ENCODE measurements at regions not wholly inside any gene's neighbourhood (a gene's known extent, or its start where the extent isn't known, plus 50 kb on each side); places are given as distances from the start of the nearest gene placed in this dataset.
"Not testable (repeated sequence)": the region's sequence is repeated elsewhere in the genome, so short reads cannot be mapped to it uniquely, and the experiment has no call there.

DNA sequence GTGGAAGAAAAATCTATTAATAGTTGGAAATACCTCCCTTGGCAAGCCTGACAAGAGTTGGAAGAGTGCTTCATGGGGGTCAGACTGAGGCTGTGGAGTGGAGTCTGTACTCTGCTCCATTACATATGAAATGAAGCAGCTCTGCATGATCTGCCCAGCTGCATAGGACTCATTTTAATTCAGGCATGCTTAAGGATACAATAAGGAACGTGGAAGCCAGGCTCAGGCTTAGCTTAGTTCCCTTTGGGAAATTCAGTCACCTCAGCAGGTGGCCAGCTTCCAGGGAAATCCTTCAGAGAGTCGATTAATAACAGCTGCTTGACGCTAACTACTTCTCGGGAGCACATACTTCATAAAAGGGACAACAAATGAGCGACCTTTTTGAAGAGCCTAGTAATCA lies 1672.9 kb upstream of the WWC1 start:
- DNase-seq (ENCODE audit: low spot score), result no peak

- no peak for DNase-seq (ENCODE audit: low spot score)
Observed at GRCh38 chr5:166624573-166624972, 1666.9 kb upstream of the WWC1 start.

GRCh38 chr5:166625210-166625865 lies 1666.1 kb upstream of the WWC1 start:
- DNase-seq (ENCODE audit: low spot score), result no peak

- DNase-seq (ENCODE audit: low spot score), result no peak
Observed at GRCh38 chr5:166637295-166637694, 1654.2 kb upstream of the WWC1 start.

GRCh38 chr5:166639151-166639550 lies 1652.3 kb upstream of the WWC1 start:
- no peak for DNase-seq (ENCODE audit: low spot score)

- DNase-seq (ENCODE audit: low spot score), result not testable (repeated sequence)
Observed at GRCh38 chr5:166640136-166640535, 1651.3 kb upstream of the WWC1 start.

- DNase-seq (ENCODE audit: low spot score), result no peak
Observed at GRCh38 chr5:166648736-166649135, 1642.7 kb upstream of the WWC1 start.

- no peak for DNase-seq (ENCODE audit: low spot score)
Observed at GRCh38 chr5:166649676-166650075, 1641.8 kb upstream of the WWC1 start.

GRCh38 chr5:166651234-166651633 lies 1640.2 kb upstream of the WWC1 start:
- DNase-seq (ENCODE audit: low spot score), result no peak

- no peak for DNase-seq (ENCODE audit: low spot score)
Observed at GRCh38 chr5:166671811-166672210, 1619.6 kb upstream of the WWC1 start.

DNA sequence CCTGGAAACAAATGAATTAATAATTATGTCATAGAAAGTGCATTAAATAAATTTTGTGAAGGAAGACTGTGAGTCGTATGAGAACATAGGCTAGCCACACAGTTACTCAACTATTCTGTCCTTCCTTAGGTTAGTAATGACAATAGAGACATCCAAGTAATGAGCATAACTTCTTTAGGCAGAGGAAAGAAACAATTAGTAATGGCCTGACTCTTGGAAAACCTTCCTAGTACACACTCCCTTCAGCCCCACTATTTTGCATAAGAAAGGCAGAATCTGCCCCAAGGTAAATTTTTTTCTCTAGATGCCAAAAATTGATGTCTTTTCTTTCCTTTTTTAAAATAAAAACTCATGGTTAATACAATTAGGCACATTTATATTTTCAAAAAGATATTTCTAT lies 1619.0 kb upstream of the WWC1 start:
- no peak for DNase-seq (ENCODE audit: low spot score)

- no peak for DNase-seq (ENCODE audit: low spot score)
Observed at GRCh38 chr5:166677891-166678290, 1613.6 kb upstream of the WWC1 start.

- no peak for DNase-seq (ENCODE audit: low spot score)
Observed at GRCh38 chr5:166679331-166679730, 1612.1 kb upstream of the WWC1 start.

GRCh38 chr5:166695326-166695725 lies 1596.1 kb upstream of the WWC1 start:
- DNase-seq (ENCODE audit: low spot score), result no peak

DNA sequence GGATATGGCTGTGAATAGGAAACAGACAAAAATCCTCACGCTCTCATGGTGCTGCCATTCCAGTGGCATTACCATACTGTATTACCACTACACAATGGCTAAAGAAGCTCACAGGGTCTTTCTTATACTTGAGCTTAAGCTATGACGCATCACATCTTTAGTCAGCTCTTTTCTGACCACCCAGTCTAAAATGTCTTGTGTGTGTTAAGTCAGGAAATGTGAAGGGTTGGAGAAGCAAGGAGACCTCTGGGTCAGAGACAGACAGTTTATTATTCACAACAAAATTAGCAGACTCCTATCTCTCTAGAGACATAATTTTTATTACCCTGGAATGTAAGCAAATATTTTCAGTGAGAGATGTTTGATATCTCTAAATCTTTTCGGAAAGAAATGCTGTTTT lies 1583.2 kb upstream of the WWC1 start:
- no peak for DNase-seq (ENCODE audit: low spot score)

- DNase-seq (ENCODE audit: low spot score), result no peak
Observed at GRCh38 chr5:166709691-166710090, 1581.8 kb upstream of the WWC1 start.

DNA sequence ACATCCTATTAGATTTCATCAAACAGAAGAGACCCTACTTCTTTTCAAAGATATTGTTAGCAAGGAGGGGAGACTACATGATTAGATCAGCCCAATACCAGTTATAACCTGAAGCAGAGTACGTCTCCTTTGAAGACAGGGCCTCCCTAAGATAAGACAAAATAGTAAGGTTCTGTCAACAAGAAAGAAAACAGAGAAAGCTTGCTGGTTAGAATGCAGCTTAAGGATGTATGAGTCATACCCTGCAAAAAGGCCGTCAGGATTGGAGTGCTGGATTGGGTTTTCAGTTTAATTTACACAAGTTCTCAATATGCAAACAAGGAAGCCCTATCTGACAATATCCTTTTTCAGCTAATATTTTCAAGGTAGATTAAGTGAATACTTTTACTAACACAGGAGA lies 1581.2 kb upstream of the WWC1 start:
- DNase-seq (ENCODE audit: low spot score), result no peak

- no peak for DNase-seq (ENCODE audit: low spot score)
Observed at GRCh38 chr5:166712447-166713185, 1578.8 kb upstream of the WWC1 start.

- no peak for DNase-seq (ENCODE audit: low spot score)
Observed at GRCh38 chr5:166713295-166713694, 1578.2 kb upstream of the WWC1 start.

DNA sequence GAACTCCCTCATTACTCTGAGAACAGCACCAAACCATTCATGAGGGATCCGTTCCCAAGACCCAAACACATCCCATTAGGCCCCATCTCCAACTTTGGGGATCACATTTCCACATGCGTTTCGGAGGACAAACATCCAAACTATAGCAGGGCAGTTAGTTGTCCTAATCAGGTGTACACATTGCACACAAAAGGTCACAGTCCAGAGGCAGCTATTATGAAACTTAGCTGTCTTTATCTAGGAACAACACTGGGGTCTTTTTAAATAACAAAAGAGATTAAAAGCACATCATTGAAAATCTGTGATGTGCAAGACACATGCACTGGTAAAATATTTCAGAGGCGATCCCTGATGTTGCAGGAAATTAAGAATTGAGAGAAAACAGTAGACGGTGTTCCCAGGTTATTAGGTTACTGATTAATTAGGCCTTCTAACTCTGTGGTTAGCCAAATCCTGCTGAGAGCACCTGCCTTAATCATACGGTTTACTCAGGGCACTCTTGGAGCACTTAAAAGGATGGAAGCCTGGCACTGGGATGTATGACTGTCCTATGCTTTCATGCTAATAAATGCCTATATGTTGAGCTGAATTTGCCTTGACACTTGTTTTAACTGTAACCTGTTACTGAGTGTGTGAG lies 1574.5 kb upstream of the WWC1 start:
- DNase-seq (ENCODE audit: low spot score), result no peak

GRCh38 chr5:166719991-166720390 lies 1571.5 kb upstream of the WWC1 start:
- no peak for DNase-seq (ENCODE audit: low spot score)

GRCh38 chr5:166722939-166723338 lies 1568.5 kb upstream of the WWC1 start:
- DNase-seq (ENCODE audit: low spot score), result no peak

DNA sequence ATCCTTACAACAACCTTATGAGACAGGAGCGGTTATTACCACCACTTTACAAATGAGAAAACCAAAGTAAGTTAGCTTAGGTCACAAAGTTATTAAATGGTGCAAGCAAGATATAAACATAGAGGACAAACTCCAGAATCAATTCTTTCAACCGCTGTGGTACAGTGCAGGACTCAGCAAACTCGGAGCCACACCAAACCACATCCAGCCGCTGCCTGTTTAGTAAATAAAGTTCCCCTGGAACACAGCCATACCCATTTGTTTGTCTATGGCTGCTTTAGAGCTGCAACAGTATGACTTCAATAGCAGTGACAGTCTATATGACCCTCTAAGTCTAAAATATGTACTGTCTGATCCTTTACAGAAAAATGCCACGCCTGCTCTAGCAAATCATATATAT lies 1567.2 kb upstream of the WWC1 start:
- no peak for DNase-seq (ENCODE audit: low spot score)
